EH (cell line): ENCODE measurements at regions not wholly inside any gene's neighbourhood (a gene's known extent, or its start where the extent isn't known, plus 50 kb on each side); places are given as distances from the start of the nearest gene placed in this dataset.

Source experiments
- DNase-seq: peaks from one replicate; pipeline ENCODE4 v3.0.0-alpha.2; 2015; ENCODE audit warnings: low read depth

- DNase-seq: no peak
These were observed 285.2 kb upstream of the ITGA1 start for GRCh38 chr5:52502460-52502999.

GRCh38 chr5:52504584-52505240 lies 283.0 kb upstream of the ITGA1 start:
- no peak for DNase-seq

GRCh38 chr5:52517667-52518066 lies 270.0 kb upstream of the ITGA1 start:
- DNase-seq: no peak

- no peak for DNase-seq
These were observed 267.5 kb upstream of the ITGA1 start for GRCh38 chr5:52520171-52520570.

GRCh38 chr5:52521236-52521635 lies 266.5 kb upstream of the ITGA1 start:
- no peak for DNase-seq

GRCh38 chr5:52523701-52524100 lies 264.0 kb upstream of the ITGA1 start:
- no peak for DNase-seq

- DNase-seq: no peak
These were observed 256.6 kb upstream of the ITGA1 start for GRCh38 chr5:52531105-52531504.

- no peak for DNase-seq
These were observed 244.1 kb upstream of the ITGA1 start for GRCh38 chr5:52543594-52543993.

- DNase-seq: no peak
These were observed 243.0 kb upstream of the ITGA1 start for GRCh38 chr5:52544738-52545137.

GRCh38 chr5:52554293-52554692 lies 233.4 kb upstream of the ITGA1 start:
- no peak for DNase-seq

GRCh38 chr5:52560366-52560765 lies 227.3 kb upstream of the ITGA1 start:
- DNase-seq: peak; percentile 11

- no peak for DNase-seq
These were observed 225.2 kb upstream of the ITGA1 start for GRCh38 chr5:52562473-52562872.

GRCh38 chr5:52564587-52564986 lies 223.1 kb upstream of the ITGA1 start:
- no peak for DNase-seq

GRCh38 chr5:52577546-52577945 lies 210.2 kb upstream of the ITGA1 start:
- DNase-seq: no peak

- DNase-seq: no peak
These were observed 208.3 kb upstream of the ITGA1 start for GRCh38 chr5:52579391-52579790.

- peak; percentile 76 for DNase-seq
These were observed 206.8 kb upstream of the ITGA1 start for GRCh38 chr5:52580921-52581320.

GRCh38 chr5:52582313-52582712 lies 205.4 kb upstream of the ITGA1 start:
- DNase-seq: no peak

GRCh38 chr5:52587131-52587530 lies 200.6 kb upstream of the ITGA1 start:
- no peak for DNase-seq

GRCh38 chr5:52597625-52598024 lies 190.1 kb upstream of the ITGA1 start:
- DNase-seq: no peak

GRCh38 chr5:52598968-52599367 lies 188.7 kb upstream of the ITGA1 start:
- DNase-seq: no peak

- DNase-seq: no peak
These were observed 183.8 kb upstream of the ITGA1 start for GRCh38 chr5:52603778-52604554.

GRCh38 chr5:52605317-52606313 lies 182.1 kb upstream of the ITGA1 start:
- peak; percentile 6 for DNase-seq
